PC-3 (cell line): ENCODE measurements at regions not wholly inside any gene's neighbourhood (a gene's known extent, or its start where the extent isn't known, plus 50 kb on each side); places are given as distances from the start of the nearest gene placed in this dataset.

ENCODE experiments used
- ATAC-seq: fragments of 200-7000 bp; cut with Tn5 transposase; 2 replicates; pipeline ENCODE4 v1.9.1; 2020; ENCODE audit warnings: mild to moderate bottlenecking, moderate library complexity
- BruUV-seq: library from RNA; stranded (reverse); fragments of 400-500 nt; replicated peaks from 2 replicates; lab custom pipeline; 2021; lab: Mats Ljungman, UMichigan
- CTCF ChIA-PET: fragments of 300-600 bp; sonication (Branson Sonifier 250); formaldehyde crosslinking; loops from one replicate; lab custom pipeline; 2022; ENCODE audit warnings: antibody characterized with exemption; lab: Charles Lee
- POLR2A ChIA-PET: fragments of 300-600 bp; sonication (Branson Sonifier 250); formaldehyde crosslinking; loops from one replicate; lab custom pipeline; 2022; ENCODE audit warnings: antibody characterized with exemption; ENCODE audit not compliant: unreplicated experiment; lab: Charles Lee
- DNase-seq: peaks from one replicate; pipeline ENCODE4 v3.0.0-alpha.2; 2015
- H2AFZ ChIP-seq: fragments of 300-600 bp; sonication (generic); 2 replicates; pipeline ENCODE4 v1.6.0; 2016; ENCODE audit warnings: antibody characterized with exemption, low read length
- H3F3A ChIP-seq: fragments of 300-600 bp; sonication (generic); one replicate; pipeline ENCODE4 v1.6.0; 2017; ENCODE audit warnings: antibody characterized with exemption, low read length, control low read depth, mild to moderate bottlenecking; ENCODE audit not compliant: unreplicated experiment
- H3K27ac ChIP-seq: fragments of 300-600 bp; sonication (generic); 2 replicates; pipeline ENCODE4 v1.5.1; 2016; ENCODE audit warnings: mild to moderate bottlenecking, low read length
- H3K27me3 ChIP-seq: fragments of 300-600 bp; sonication (generic); 2 replicates; pipeline ENCODE4 v1.6.1; 2016; ENCODE audit warnings: low read length, mixed read lengths
- H3K36me3 ChIP-seq: fragments of 300-600 bp; sonication (generic); 2 replicates; pipeline ENCODE4 v1.6.1; 2016; ENCODE audit warnings: low read depth, mixed run types, low read length, mixed read lengths
- H3K4me1 ChIP-seq: fragments of 300-600 bp; sonication (generic); 2 replicates; pipeline ENCODE4 v1.5.1; 2016; ENCODE audit warnings: low read length; ENCODE audit not compliant: insufficient read depth
- H3K4me2 ChIP-seq: fragments of 300-600 bp; sonication (generic); 2 replicates; pipeline ENCODE4 v1.6.0; 2016; ENCODE audit warnings: low read length
- H3K4me3 ChIP-seq: fragments of 300-600 bp; sonication (generic); 2 replicates; pipeline ENCODE4 v1.5.1; 2016; ENCODE audit warnings: mild to moderate bottlenecking, low read length, mixed read lengths
- H3K79me2 ChIP-seq: fragments of 300-600 bp; sonication (generic); 2 replicates; pipeline ENCODE4 v1.6.1; 2017; ENCODE audit warnings: low read length, mixed read lengths
- H3K9ac ChIP-seq: fragments of 300-600 bp; sonication (generic); 2 replicates; pipeline ENCODE4 v1.6.0; 2016; ENCODE audit warnings: mild to moderate bottlenecking, low read length
- H3K9me2 ChIP-seq: fragments of 300-600 bp; sonication (generic); replicated peaks from 2 replicates; pipeline ENCODE4 v1.6.1; 2016; ENCODE audit warnings: mixed run types, low read length, mixed read lengths
- H3K9me3 ChIP-seq: fragments of 300-600 bp; sonication (generic); 2 replicates; pipeline ENCODE4 v1.6.1; 2016; ENCODE audit warnings: low read length, mixed read lengths
- H4K20me1 ChIP-seq: fragments of 300-600 bp; sonication (generic); 2 replicates; pipeline ENCODE4 v1.6.1; 2016; ENCODE audit warnings: low read length, mixed read lengths
- EZH2 ChIP-seq: fragments of 300-600 bp; sonication (generic); IDR thresholded peaks from one replicate; pipeline ENCODE4 v1.6.1; 2017; ENCODE audit warnings: antibody characterized with exemption, mild to moderate bottlenecking, low read length; ENCODE audit not compliant: unreplicated experiment
- EZH2phosphoT487 ChIP-seq: fragments of 300-600 bp; sonication (generic); IDR thresholded peaks from 2 replicates; pipeline ENCODE4 v1.6.1; 2018; ENCODE audit warnings: mild to moderate bottlenecking, antibody characterized with exemption, low read length, borderline replicate concordance
- intact Hi-C: fragments of 100-400 bp; cut with micrococcal nuclease; formaldehyde crosslinking; loops from 2 replicates; pipeline ENCODE4 v1.9.0; 2023
- TF ChIP-seq, protein P1 (sequence below): fragments of 300-600 bp; sonication (generic); conservative IDR thresholded peaks from 2 replicates; pipeline ENCODE4 v1.5.1; 2017; ENCODE audit warnings: antibody characterized with exemption, low read depth, mild to moderate bottlenecking, low read length

DNA sequence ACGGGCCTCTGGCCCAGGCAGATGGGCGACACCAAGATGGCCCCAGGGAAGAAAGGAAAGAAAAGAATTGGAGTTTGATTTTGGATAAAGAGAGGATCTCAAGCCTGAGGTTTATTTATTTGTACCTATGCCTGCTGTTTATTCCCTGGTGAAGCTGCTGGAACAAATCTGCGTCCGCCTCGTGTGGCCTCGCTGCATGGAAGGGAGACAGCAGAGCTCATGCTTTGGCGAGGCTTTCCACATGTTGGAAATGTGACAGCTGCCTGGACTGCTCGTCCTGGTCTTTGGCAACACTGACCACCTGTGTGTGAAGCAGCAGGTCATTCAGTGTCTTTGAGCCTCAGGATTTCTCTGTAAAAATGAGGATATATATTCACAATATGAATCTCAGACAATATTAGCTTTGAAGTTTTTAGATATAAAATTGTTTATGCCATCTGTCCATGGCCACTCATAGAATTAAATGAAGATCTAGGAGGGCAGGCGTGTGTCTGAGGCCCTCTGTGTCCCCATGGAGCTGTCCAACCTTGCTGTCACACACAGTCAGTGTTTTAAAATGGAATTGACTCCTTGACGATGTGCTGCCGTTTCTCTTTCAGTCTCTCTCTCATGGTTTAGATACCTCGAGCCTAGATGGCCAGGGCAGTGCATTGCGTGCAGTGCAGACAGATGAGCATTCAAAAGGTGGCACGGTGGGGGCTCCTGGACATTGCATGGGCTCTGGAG lies 94.3 kb downstream of the SOCS6 start:
- DNase-seq (no peak), ATAC-seq (no peak)
- TF ChIP-seq, protein P1, sequence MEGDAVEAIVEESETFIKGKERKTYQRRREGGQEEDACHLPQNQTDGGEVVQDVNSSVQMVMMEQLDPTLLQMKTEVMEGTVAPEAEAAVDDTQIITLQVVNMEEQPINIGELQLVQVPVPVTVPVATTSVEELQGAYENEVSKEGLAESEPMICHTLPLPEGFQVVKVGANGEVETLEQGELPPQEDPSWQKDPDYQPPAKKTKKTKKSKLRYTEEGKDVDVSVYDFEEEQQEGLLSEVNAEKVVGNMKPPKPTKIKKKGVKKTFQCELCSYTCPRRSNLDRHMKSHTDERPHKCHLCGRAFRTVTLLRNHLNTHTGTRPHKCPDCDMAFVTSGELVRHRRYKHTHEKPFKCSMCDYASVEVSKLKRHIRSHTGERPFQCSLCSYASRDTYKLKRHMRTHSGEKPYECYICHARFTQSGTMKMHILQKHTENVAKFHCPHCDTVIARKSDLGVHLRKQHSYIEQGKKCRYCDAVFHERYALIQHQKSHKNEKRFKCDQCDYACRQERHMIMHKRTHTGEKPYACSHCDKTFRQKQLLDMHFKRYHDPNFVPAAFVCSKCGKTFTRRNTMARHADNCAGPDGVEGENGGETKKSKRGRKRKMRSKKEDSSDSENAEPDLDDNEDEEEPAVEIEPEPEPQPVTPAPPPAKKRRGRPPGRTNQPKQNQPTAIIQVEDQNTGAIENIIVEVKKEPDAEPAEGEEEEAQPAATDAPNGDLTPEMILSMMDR: no peak
- no peak for TF ChIP-seq EZH2phosphoT487
- no peak for TF ChIP-seq EZH2
- H3F3A ChIP-seq: no peaks in the 10 kb centered on the region
- H4K20me1 ChIP-seq: no peaks in the 10 kb centered on the region
- no peaks in the 10 kb centered on the region for H3K36me3 ChIP-seq
- intact Hi-C loops: no loop called here
- peak overlapping the region; percentile 74 for H3K4me2 ChIP-seq
- peak overlapping the region; percentile 42; the same call in 1 of the 2 replicates for H3K4me3 ChIP-seq
- H3K27me3 ChIP-seq: no peaks in the 10 kb centered on the region
- peaks cover 9% of the 10 kb centered on the region; the same call in 1 of the 2 replicates for H3K79me2 ChIP-seq
- ChIA-PET POLR2A (no interaction called here), CTCF (no interaction called here)
- H3K4me1 ChIP-seq: peaks cover 24% of the 10 kb centered on the region
- H3K9me3 ChIP-seq: no peaks in the 10 kb centered on the region
- H3K27ac ChIP-seq: peak overlapping the region; percentile 97
- H3K9ac ChIP-seq: peak overlapping the region; percentile 69
- H2AFZ ChIP-seq: no peak overlapping the region
- no peaks in the 10 kb centered on the region for H3K9me2 ChIP-seq
- BruUV-seq: no TSS peak

DNA sequence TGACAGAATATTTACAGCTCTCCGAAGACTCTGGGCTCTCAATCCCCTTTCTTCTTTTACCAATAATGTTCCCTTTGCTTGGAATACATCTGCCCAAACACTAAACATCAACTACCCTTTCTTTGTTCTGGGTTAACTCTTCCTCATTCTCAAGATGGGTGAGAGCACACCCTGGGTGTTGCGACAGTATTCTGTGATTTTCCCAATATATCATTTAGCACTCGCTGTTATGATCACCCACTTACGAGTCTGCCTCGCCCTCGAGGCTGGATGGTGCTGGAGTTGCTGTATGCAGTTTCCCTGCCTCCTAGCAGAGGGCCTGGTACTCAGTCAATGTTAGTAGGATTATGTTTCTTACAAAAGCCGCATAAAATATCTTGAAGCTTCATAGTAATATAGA lies 93.2 kb downstream of the SOCS6 start:
- POLR2A ChIA-PET: no interaction called here
- no peaks in the 10 kb centered on the region for H3K9me3 ChIP-seq
- intact Hi-C loops: no loop called here
- no peak overlapping the region for H3K4me2 ChIP-seq
- CTCF ChIA-PET: no interaction called here
- no peak overlapping the region for H3K4me3 ChIP-seq
- H3K9ac ChIP-seq: no peak overlapping the region
- no TSS peak for BruUV-seq
- no peaks in the 10 kb centered on the region for H4K20me1 ChIP-seq
- DNase-seq (no peak), ATAC-seq (no peak)
- no peaks in the 10 kb centered on the region for H3K36me3 ChIP-seq
- H3K4me1 ChIP-seq: peaks cover 24% of the 10 kb centered on the region
- no peaks in the 10 kb centered on the region for H3K9me2 ChIP-seq
- H3K27me3 ChIP-seq: no peaks in the 10 kb centered on the region
- TF ChIP-seq EZH2 (no peak), EZH2phosphoT487 (no peak)
- TF ChIP-seq, protein P1: no peak
- no peaks in the 10 kb centered on the region for H3F3A ChIP-seq
- H3K79me2 ChIP-seq: peaks cover 9% of the 10 kb centered on the region; the same call in 1 of the 2 replicates
- no peak overlapping the region for H3K27ac ChIP-seq
- no peak overlapping the region for H2AFZ ChIP-seq
